ENCODE measurements at regions not wholly inside any gene's neighbourhood (a gene's known extent, or its start where the extent isn't known, plus 50 kb on each side); places are given as distances from the start of the nearest gene placed in this dataset.

- TF ChIP-seq CTCF (IDR thresholded peaks at IDR 0.05) (no peak), POLR2A (IDR thresholded peaks at IDR 0.05) (no peak)
These were observed 147.2 kb downstream of the SPATA18 start for GRCh38 chr4:52198294-52198693.
